A549 (cell line): ENCODE measurements at regions not wholly inside any gene's neighbourhood (a gene's known extent, or its start where the extent isn't known, plus 50 kb on each side); places are given as distances from the start of the nearest gene placed in this dataset.

Source experiments
- BCL3 ChIP-seq: fragments of >200 bp; sonication (Bioruptor Twin); formaldehyde crosslinking; IDR thresholded peaks from 3 replicates; pipeline ENCODE4 v1.6.1; 2016
- CTCF ChIP-seq: fragments of >200 bp; sonication (Bioruptor Twin); formaldehyde crosslinking; IDR thresholded peaks from 3 replicates; pipeline ENCODE4 v1.5.1; 2016
- HOXB5 ChIP-seq: fragments of 250-450 bp; sonication (Bioruptor Pico); IDR thresholded peaks from 2 replicates; pipeline ENCODE4 v1.5.0; 2020; ENCODE audit warnings: mild to moderate bottlenecking, moderate library complexity
- POLR2A ChIP-seq: IDR thresholded peaks from 2 replicates; pipeline ENCODE4 v1.6.1; 2012; ENCODE audit warnings: mild to moderate bottlenecking, low read length
- REST ChIP-seq: fragments of 200-600 bp; sonication (generic); IDR thresholded peaks from 2 replicates; pipeline ENCODE4 v1.6.1; 2016; ENCODE audit warnings: antibody characterized with exemption, mild to moderate bottlenecking, moderate library complexity

GRCh38 chr11:19350160-19350559 lies 109.4 kb upstream of the E2F8 start:
- TF ChIP-seq BCL3: no peak
- no peak for TF ChIP-seq CTCF
- no peak for TF ChIP-seq POLR2A
- TF ChIP-seq REST: no peak
- no peak for TF ChIP-seq HOXB5 (CRISPR knock-in tag)
